ENCODE measurements at regions not wholly inside any gene's neighbourhood (a gene's known extent, or its start where the extent isn't known, plus 50 kb on each side); places are given as distances from the start of the nearest gene placed in this dataset.
"Not testable (repeated sequence)": the region's sequence is repeated elsewhere in the genome, so short reads cannot be mapped to it uniquely, and the experiment has no call there.

DNA sequence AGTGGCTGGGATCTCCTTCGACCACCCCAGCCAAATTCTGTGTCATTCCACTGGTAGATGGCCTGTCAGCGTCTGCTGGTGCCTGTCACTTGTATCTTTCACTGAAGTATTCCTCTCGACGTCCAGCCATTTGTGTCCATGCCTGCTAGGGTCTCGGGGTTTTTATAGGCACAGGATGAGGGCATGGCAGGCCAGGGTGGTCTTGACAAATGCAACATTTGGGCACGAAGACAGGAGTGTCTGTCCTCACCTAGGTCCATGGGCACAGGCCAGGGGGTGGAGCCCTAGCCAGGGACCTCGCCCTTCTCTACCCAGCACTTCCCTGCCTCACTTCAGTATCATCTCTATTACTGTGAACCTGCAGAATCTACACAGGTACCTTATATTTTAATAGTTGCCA, 2223.9 kb upstream of the ACO1 start:
- DNase-seq, result no peak
- intact Hi-C loops (cut with DNase I), result no loop called here

DNA sequence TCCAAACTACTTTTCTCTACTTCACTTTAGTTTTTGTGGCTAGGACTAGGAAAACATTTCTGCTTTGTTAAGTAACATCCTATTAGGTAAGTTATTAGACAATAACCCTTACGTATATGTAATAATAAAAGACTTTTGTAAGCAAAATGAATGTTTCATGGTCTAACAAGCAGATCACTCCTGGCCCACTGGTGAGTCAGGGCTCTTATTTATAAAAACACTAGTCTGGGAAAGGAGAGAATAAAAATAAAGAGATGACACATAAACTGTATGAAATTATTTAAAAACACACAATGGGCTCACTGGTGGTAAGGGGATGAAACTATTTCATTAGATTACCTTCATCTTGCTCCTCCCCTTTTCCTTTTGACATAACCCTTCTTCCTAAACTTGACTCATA, 2212.2 kb upstream of the ACO1 start:
- intact Hi-C loops (cut with DNase I), result no loop called here
- DNase-seq, result no peak

DNA sequence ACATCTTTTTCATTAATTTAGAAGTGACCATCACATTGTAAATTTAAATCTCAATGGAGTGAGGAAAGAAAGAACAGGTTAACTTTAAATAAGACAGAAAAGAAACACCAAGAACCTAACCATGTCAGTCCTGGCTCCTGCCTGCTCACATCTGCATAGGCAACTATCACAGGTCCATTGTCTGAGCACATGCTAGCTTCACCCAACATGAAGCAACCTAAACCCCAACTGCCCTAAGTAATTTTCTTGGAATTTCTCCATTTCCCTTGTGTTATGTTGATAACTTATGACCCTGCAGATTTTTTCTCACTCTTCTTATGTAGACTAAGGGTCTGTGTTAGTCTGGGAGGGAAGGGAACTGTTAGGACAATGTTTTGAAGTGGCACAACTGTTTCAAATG, 2205.8 kb upstream of the ACO1 start:
- DNase-seq, result no peak
- intact Hi-C loops (cut with DNase I), result no loop called here

DNA sequence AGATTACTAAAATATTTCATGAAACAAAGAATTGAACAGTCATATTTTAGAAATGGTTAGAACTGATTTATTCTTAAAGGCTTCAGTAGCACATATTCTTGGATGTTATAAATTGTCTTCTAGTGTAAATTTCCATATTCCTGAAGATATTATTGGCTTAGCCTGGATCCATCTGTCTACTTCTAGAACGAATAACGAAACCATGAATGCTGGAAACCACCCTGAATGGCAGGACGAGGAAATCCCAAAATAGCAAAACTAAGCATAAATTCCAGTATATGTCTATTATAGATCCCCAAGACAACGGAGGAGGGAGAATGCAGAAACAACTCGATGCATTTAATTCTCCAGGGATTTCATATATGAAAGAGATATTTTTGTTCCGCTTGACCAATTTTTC, 2191.0 kb upstream of the ACO1 start:
- DNase-seq, result no peak
- intact Hi-C loops (cut with DNase I), result no loop called here

DNA sequence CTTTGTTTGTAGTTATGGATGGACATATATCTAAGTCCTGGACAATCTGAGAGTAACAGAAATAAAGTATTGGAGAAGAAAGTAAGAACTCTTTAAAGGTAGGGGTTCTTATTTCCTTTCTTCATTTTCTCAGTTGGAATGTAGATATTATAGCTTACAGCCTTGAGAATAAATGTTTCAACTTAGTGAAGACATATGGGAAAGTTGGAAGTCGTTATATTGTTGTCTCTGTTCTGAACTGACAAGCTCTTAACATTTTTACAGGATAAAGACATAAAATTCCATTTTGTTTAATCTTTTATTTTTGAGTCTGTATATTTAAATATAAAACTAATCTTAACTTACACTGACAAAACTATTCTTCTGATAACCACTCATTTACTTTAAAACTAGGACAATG, 2187.5 kb upstream of the ACO1 start:
- DNase-seq, result no peak
- intact Hi-C loops (cut with DNase I), result no loop called here

DNA sequence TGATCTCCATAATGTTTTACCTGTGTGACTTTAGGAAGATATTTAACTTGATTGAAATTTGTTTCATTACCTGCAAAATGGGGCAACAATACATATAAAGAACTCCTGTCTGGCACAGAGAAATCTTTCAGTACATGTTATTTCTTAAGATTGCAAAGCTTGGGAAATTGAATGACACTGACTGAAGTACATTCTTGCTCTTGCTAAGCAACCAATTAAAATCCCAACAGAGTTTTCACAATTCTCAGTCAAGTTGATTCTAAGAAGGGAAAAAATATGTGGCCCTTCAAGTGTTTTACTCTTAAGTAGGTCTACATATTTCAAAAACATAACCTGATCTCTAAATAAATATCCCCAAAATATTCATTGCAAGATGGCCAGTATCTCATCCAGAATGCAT, 2187.0 kb upstream of the ACO1 start:
- intact Hi-C loops (cut with DNase I), result no loop called here

DNA sequence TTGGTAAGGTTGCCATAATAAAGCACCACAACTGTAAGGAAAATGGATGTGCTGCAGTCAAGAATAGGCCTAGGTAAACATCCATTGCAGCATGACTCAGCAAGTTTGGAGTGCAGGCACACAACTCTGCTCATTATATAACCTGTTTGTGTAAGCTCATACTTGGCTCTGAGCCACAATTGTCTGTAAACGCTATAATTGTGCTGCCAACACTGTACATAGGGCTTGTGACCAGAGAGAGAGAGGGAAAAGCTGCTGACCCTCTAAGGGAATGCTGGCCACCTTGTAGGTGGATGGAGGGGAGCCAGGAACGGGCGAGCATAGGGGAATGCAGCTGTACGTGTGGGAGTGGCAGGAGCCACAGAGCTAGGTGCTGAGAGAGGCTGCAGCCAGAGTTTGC, 2186.5 kb upstream of the ACO1 start:
- DNase-seq, result no peak
- intact Hi-C loops (cut with DNase I), result no loop called here

More for the DNA sequence above, 2187.0 kb upstream of the ACO1 start:
- DNase-seq, result no peak

DNA sequence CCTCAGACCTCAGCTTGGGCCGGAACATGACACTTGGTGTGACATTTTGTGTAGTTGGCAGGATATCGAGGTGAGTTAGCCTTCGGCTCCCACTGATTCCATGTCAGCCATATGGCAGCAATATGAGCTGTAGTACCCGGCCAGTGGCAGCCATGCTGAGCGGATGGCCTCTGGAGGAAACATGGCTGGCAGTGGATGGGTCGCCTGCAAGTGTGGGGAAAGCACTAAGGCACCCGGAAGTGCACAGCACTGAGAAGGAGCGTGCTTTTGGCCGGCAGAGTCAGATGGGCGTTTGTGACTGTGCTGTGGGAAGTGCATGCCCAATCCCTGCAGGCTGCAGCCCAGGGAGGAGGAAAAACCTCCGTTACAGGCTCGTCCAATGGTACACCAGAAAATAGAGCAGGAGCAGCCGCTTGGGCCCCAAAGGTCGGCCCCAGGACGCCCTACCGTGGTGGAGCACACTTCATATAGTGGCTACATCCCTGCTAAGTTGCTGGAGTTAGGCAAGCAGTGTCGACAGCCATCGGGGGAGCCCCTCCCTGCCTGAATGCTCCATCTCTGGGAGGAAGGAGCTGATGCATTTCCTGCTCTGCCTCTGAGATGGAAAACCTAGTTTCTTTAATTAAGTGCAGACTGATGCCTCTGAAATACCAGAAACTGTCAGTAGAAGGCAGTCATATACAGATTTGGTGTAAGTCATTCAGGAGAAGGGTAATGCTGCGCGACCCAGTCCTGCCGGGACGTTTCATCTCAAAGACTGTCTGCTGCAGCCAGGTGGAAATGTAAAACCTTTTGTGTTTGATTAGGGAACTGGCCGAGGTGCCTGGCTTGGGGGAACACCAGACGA, 2185.8 kb upstream of the ACO1 start:
- intact Hi-C loops (cut with DNase I), result no loop called here
- DNase-seq, result no peak

DNA sequence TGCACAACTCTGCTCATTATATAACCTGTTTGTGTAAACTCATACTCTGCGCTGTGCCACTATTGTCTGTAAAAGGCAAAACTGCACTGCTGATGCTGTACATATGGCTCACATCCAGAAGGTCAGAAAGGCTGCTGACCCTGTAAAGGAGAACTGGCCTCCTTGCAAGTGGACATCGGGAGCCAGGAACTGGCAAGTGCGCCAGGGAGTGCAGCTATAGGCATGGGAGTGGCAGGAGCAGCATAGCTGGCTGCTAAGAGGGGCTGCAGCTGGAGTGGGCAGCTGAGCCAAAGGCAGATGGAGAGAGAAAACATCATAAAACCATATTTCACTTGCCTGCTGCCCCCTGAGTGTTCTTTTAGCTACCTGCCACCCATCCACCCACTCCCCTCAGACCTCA, 2183.4 kb upstream of the ACO1 start:
- DNase-seq, result no peak
- intact Hi-C loops (cut with DNase I), result no loop called here

DNA sequence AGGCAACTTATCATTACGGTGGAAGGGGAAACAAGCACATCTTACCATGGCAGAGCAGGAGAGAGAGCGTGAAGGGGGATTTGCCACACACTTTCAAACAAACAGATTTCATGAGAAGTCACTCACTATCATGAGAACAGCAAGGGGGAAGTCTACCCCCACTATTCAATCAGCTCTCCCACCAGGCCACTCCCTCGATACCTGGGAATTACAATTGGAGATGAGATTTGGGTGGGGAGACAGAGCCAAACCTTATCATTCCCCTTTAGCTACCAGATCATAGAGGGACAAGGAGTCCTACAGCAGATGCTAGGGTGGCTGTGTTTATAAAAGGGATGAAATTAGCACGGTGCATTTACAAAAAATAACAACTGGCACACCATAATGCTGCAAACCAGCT, 2149.4 kb upstream of the ACO1 start:
- intact Hi-C loops (cut with DNase I), result no loop called here
- no peak for DNase-seq

DNA sequence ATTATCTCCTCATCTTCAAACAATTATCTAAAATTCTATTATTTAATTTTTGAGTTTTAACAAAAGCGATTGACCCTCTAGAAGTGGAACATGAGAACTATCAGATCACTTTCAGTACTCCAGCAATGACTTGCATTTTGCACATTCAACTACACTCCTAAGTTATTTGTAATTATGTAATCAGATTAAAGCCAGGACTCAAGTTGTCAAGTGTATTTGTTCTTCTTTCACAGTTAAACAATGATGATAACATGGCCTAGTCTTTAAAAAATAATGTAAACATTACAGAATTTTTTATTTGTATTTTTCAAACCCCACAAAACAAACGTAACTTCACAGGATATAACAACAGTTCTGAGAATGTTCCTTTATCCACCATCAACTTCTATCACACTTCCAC, 2148.9 kb upstream of the ACO1 start:
- DNase-seq, result no peak
- intact Hi-C loops (cut with DNase I), result no loop called here

DNA sequence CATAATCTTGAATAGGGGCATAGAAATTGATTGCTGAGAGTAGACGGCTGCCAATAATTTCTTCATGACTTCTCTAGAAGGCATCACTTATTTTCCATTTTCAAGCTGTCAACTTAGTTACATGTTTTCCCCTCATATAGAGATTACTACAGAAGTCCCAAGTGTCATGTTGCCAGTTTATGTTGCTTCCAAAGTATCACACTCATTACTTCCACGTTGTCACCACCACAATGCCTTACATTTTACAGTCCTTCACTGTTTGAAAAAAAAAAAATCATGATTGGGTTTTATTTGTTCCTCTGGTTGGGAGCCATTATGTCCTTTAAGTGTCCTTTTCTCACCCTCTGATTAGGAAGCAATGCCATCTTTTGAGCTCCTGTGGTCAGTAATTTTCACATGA, 2144.6 kb upstream of the ACO1 start:
- intact Hi-C loops (cut with DNase I), result no loop called here
- no peak for DNase-seq

DNA sequence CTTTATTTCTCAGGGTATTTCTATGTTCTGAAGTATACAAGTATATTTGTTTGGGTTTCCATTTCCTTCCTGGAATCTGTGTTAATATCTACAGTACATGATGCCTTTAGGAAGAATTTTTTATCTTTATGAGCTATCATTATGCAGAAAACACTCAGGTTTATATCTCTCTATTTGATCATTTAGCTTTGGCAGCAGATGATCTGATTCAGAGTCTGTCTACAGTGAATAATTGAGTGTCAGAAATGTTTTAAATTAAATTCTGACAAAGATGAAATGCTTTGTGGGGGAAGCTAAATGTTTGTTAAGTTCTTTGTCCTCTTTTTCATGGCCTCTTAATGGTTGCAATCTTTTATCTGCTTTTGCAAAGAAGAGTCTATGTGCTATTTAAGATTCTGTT, 2141.0 kb upstream of the ACO1 start:
- intact Hi-C loops (cut with DNase I), result no loop called here
- no peak for DNase-seq

DNA sequence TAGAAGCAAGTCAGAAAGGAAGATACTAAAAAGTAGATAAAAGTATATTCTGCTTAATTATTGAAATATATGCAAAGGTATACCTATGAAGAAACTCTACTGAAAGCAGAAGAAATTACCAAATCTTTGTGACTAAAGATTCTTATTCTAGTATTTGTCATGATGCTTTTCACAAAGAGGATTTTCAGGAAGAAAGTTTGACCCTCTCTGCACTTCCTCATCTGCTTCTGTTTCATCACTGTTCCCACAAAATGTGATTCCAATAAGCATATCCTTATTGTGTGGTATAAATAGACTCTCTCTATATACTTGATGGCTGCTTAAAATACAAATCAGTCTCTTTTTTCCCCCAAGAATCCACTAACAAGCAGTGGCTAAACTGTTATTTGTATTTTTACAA, 2139.6 kb upstream of the ACO1 start:
- intact Hi-C loops (cut with DNase I), result no loop called here
- no peak for DNase-seq

DNA sequence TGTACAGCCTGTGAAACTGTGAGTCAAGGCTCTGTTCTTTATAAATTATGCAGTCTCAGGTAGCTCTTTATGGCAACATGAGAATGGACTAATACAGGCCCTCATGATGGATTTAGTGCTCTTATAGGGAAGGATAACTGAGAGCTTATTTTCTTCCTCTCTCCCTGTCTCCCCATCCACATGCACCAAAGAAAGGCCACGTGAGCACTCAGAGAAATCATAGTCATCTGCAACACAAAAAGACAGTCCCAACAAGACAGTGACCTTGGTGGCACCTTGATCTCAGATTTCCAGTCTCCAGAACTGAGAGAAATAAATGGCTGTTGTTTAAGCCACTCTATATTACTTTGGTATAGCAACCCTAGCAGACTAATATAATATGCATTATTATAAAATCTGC, 2133.6 kb upstream of the ACO1 start:
- intact Hi-C loops (cut with DNase I), result no loop called here
- no peak for DNase-seq

DNA sequence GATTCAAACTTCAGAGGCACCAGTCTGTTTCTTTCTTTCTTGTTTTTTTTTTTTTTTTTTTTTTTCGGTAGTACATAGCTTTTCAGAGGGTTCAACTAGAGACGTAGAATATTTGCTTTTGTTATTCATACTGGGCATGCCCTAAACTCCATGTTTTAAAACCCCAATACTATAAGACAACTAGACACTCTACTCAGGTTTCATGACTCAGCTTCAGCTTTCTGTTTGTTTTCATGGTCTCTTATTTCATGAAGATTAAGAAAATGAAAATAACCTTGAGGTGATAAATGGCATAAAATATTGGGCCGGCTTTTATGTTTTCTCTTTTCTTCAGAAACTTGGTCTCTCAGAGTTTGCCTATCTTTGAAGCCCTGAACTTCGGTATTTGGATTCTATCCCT, 2126.3 kb upstream of the ACO1 start:
- intact Hi-C loops (cut with DNase I), result no loop called here
- no peak for DNase-seq

DNA sequence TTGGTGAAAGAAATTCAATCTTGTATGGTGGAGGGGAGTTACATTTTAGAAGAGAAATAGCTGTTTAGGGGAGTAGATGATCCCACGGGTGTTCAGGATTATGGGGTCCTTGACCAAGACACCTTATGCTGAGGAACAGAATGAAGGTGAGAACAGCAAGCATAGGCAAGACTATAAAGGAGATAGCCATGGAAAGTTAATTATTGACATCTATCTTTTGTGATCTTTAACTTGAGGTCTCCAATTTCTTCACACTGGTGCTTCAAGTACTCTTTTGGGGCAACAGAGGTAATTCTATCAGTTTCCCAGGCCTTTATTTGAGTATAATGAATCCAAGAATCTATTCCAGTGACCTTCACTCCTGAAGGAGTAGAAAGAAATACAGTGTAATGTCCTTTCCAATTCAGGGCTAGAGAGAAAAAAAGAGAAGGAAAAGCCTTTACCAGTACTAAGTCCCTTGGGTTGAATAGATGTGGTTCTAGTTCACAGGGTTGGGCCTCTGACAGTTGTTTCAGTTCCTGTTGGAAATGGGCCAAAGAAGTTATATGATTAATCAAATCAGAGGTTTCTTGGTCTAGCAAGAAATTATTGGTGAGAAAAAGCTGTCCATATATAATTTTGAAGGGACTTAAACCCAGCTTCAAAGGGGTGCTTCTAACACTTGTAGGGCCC, 2104.1 kb upstream of the ACO1 start:
- no peak for DNase-seq
- intact Hi-C loops (cut with DNase I), result no loop called here

DNA sequence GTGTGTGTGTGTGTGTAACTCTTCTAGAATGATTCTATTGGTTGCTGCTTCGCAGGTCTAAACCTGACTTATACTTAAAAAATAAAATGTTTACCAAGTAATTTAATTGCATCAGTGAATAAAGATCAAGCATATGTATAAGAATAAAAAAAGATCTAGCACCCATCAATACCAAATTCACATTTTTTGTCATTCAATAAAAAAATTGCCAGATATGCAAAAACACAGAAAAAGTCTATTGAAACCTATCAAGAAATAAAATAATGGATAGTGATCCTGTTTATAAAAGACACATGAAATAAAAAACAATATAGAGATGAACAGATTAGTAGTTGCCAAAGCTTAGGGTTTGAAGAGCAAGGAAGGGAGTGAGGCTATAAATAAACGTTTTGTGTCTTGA, 2095.0 kb upstream of the ACO1 start:
- DNase-seq, result no peak
- intact Hi-C loops (cut with DNase I), result no loop called here

DNA sequence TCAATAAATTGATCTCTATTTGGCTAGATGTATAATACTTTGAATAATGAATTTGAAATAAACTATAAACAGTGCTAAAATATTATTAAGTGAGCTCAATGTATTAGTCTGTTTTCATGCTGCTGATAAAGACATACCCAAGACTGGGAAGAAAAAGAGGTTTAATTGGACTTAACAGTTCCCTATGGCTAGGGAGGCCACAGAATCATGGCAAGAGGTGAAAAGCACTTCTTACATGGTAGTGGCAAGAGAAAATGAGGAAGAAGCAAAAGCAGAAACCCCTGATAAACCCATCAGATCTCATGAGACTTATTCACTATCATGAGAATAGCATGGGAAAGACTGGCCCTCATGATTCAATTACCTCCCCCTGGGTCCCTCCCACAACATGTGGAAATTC, 2092.4 kb upstream of the ACO1 start:
- DNase-seq; intact Hi-C loops (cut with DNase I): not testable (repeated sequence)

DNA sequence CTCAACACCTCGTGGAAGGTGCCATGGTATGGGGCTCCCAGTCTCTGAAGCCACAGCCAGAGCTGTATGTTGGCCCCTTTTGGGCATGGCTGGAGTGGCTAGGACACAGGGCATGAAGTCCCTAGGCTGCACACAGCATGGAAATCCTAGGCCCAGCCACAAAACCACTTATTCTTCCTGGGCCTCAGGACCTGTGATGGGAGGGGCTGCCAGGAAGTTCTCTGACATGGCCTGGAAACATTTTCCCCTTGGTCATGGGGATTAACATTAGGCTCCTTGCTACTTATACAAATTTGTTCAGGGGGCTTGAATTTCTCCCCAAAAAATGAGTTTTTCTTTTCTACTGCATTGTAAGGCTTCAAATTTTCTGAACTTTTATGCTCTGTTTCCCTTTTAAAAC, 2091.2 kb upstream of the ACO1 start:
- no peak for DNase-seq
- intact Hi-C loops (cut with DNase I), result no loop called here

DNA sequence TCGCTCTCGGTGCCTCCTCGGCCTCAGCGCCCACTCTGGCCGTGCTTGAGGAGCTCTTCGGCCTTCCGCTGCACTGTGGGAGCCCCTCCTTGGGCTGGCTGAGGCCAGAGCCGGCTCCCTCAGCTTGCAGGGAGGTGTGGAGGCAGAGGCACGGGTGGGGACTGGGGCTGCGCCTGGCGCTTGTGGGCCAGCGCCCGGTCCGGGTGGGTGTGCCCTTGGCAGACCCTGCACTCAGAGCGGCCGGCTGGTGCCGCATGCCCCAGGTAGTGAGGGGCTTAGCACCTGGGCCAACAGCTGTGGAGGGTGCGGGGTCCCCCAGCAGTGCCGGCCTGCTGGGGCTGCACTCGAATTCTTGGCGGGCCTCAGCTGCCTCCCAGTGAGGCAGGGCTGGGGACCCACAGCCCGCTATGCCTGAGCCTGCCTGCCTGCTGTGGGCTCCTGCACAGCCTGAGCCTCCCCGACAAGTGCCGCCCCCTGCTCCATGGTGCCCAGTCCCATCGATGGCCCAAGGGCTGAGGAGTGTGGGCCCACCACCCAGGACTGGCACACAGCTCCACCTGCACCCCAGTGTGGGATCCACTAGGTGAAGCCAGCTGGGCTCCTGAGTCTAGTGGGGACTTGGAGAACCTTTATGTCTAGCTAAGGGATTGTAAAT, 2085.2 kb upstream of the ACO1 start:
- intact Hi-C loops (cut with DNase I), result no loop called here
- DNase-seq, result no peak
